GM12892 (cell line): ENCODE measurements at regions not wholly inside any gene's neighbourhood (a gene's known extent, or its start where the extent isn't known, plus 50 kb on each side); places are given as distances from the start of the nearest gene placed in this dataset.

Source experiments
- POLR2A ChIP-seq: IDR thresholded peaks from 2 replicates; pipeline ENCODE4 v1.6.1; 2011; ENCODE audit warnings: low read depth, low read length, control low read depth
- POLR2AphosphoS5 ChIP-seq: IDR thresholded peaks from 2 replicates; pipeline ENCODE4 v1.6.1; 2011; ENCODE audit warnings: low read depth, low read length, control low read depth
- TAF1 ChIP-seq: IDR thresholded peaks from 2 replicates; pipeline ENCODE4 v1.6.1; 2011; ENCODE audit warnings: low read depth, mild to moderate bottlenecking, control low read depth, low read length, borderline replicate concordance

DNA sequence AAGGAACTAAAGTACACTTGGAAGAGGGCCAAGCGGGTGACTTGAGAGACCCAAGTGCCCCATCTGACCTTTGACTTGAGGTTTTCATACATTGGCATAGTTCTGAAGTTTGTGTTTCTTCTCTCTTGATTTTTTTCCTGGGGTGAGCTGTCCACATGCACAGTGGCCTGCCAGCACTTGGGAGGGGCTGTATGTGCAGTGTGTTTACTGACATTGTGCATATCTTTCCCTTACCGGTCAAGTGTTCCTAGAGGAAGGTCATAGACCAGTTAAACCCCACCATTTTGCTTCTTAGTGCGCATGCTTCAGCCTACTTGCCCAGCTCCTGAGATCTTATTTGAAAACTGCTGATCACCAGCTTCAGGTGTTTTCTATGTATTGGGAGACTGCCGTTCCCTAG, 435.2 kb upstream of the KAZN start:
- TF ChIP-seq POLR2A, result no peak
- TF ChIP-seq POLR2AphosphoS5, result no peak
- no peak for TF ChIP-seq TAF1
